GM12878 (cell line): ENCODE measurements at regions not wholly inside any gene's neighbourhood (a gene's known extent, or its start where the extent isn't known, plus 50 kb on each side); places are given as distances from the start of the nearest gene placed in this dataset.

Experiments
- ATAC-seq: fragments of 200-7000 bp; cut with Tn5 transposase; 3 replicates; pipeline ENCODE4 v1.9.1; 2020; ENCODE audit warnings: mild to moderate bottlenecking, moderate library complexity
- BruUV-seq: library from RNA; stranded (reverse); fragments of 400-500 nt; replicated peaks from 2 replicates; lab custom pipeline; 2021; lab: Mats Ljungman, UMichigan
- CTCF ChIA-PET: fragments of 300-600 bp; sonication (Branson Sonifier 250); formaldehyde crosslinking; extraction: SDS; loops from one replicate; lab custom pipeline; 2021; ENCODE audit warnings: inconsistent platforms; lab: Yijun Ruan, JAX
- POLR2A ChIA-PET: fragments of 350-600 bp; formaldehyde crosslinking; extraction: SDS; loops from one replicate; lab custom pipeline; 2021; ENCODE audit warnings: inconsistent platforms; lab: Charles Lee
- RAD21 ChIA-PET: fragments of 300-600 bp; sonication (Branson Sonifier 250); formaldehyde crosslinking; loops from one replicate; lab custom pipeline; 2023; ENCODE audit warnings: antibody characterized with exemption; ENCODE audit not compliant: unreplicated experiment; lab: Charles Lee
- SMC1A ChIA-PET: fragments of 300-600 bp; sonication (Branson Sonifier 250); formaldehyde crosslinking; loops from one replicate; lab custom pipeline; 2023; ENCODE audit not compliant: unreplicated experiment, uncharacterized antibody; lab: Charles Lee
- DNase-seq: peaks from one replicate; pipeline ENCODE4 v3.0.0-alpha.2; 2011; ENCODE audit warnings: low read depth, low spot score
- FAIRE-seq: peaks from 3 replicates; lab custom pipeline; 2011; peaks lifted over from hg19 to GRCh38; lab: Jason Lieb, UNC
- H2AFZ ChIP-seq: 2 replicates; pipeline ENCODE4 v1.6.0; 2011; ENCODE audit warnings: low read depth, low read length, control low read depth; ENCODE audit not compliant: control insufficient read depth
- H3K27ac ChIP-seq: 2 replicates; pipeline ENCODE4 v1.5.1; 2011; ENCODE audit warnings: control low read depth; ENCODE audit not compliant: control insufficient read depth, insufficient read depth
- H3K27me3 ChIP-seq, 2 experiments: replicated peaks in 1 of 2; 2 replicates each; pipeline versions ENCODE4 v1.6.0 to v1.6.1; 2011; ENCODE audit warnings: low read length in 1 of 2; ENCODE audit not compliant: control insufficient read depth in 2 of 2, insufficient read depth in 2 of 2
- H3K36me3 ChIP-seq, 2 experiments: 2 replicates each; pipeline ENCODE4 v1.5.1; 2011; ENCODE audit warnings: low read length in 1 of 2; ENCODE audit not compliant: control insufficient read depth in 2 of 2, insufficient read depth in 2 of 2
- H3K4me1 ChIP-seq: 2 replicates; pipeline ENCODE4 v1.6.1; 2011; ENCODE audit warnings: mild to moderate bottlenecking, low read length, moderate library complexity, mixed read lengths; ENCODE audit not compliant: control insufficient read depth, insufficient read depth
- H3K4me2 ChIP-seq: 2 replicates; pipeline ENCODE4 v1.6.0; 2011; ENCODE audit warnings: control low read depth; ENCODE audit not compliant: control insufficient read depth, insufficient read depth
- H3K4me3 ChIP-seq: fragments of 200-600 bp; sonication (generic); 2 replicates; pipeline ENCODE4 v1.5.1; 2016
- H3K79me2 ChIP-seq: 2 replicates; pipeline ENCODE4 v1.6.0; 2011; ENCODE audit warnings: low read length; ENCODE audit not compliant: control insufficient read depth, insufficient read depth
- H3K9ac ChIP-seq: 2 replicates; pipeline ENCODE4 v1.8.0; 2011; ENCODE audit warnings: low read length, control low read depth, mixed read lengths; ENCODE audit not compliant: control insufficient read depth, insufficient read depth
- H3K9me3 ChIP-seq: replicated peaks from 3 replicates; pipeline ENCODE4 v1.5.1; 2011; ENCODE audit warnings: mild to moderate bottlenecking, low read length; ENCODE audit not compliant: control insufficient read depth, insufficient read depth
- H4K20me1 ChIP-seq: 2 replicates; pipeline ENCODE4 v1.6.0; 2011; ENCODE audit not compliant: control insufficient read depth, insufficient read depth
- ASH2L ChIP-seq: fragments of 300-600, 200-600 bp; sonication (generic); IDR thresholded peaks from 2 replicates; pipeline ENCODE4 v1.6.1; 2017; ENCODE audit warnings: low read depth, mild to moderate bottlenecking, borderline replicate concordance
- CEBPB ChIP-seq, 2 experiments: fragments of 150-350 bp in 1 of 2; IDR thresholded peaks; 2 replicates each; pipeline ENCODE4 v1.6.1; 2012 to 2014; ENCODE audit warnings: low read depth in 2 of 2, low read length in 2 of 2, borderline replicate concordance in 1 of 2, inconsistent platforms in 1 of 2
- E2F4 ChIP-seq: IDR thresholded peaks from 2 replicates; pipeline ENCODE4 v1.6.1; 2012; ENCODE audit warnings: low read depth, low read length, improper control_type of control experiment
- EED ChIP-seq: sonication (generic); IDR thresholded peaks from 2 replicates; pipeline ENCODE4 v1.6.1; 2016; ENCODE audit warnings: antibody characterized with exemption, low read depth
- EP300 ChIP-seq, 2 experiments: fragments of 150-350 bp in 1 of 2; IDR thresholded peaks; 2 replicates each; pipeline ENCODE4 v1.6.1; 2011 to 2012; ENCODE audit warnings: low read depth in 2 of 2, low read length in 2 of 2, borderline replicate concordance in 1 of 2, improper control_type of control experiment in 1 of 2, inconsistent platforms in 1 of 2; ENCODE audit not compliant: control insufficient read depth in 1 of 2
- GABPA ChIP-seq: IDR thresholded peaks from 2 replicates; pipeline ENCODE4 v1.6.1; 2014; ENCODE audit warnings: antibody characterized with exemption, low read depth, mild to moderate bottlenecking, inconsistent platforms
- HSF1 ChIP-seq: fragments of 150-350 bp; IDR thresholded peaks from 2 replicates; pipeline ENCODE4 v1.6.1; 2014; ENCODE audit warnings: mild to moderate bottlenecking, low read depth, low read length
- MAX ChIP-seq: IDR thresholded peaks from 2 replicates; pipeline ENCODE4 v1.6.1; 2012; ENCODE audit warnings: low read depth, low read length, improper control_type of control experiment
- NR2C1 ChIP-seq: fragments of 450-650 bp; IDR thresholded peaks from 2 replicates; pipeline ENCODE4 v1.6.1; 2017; ENCODE audit warnings: antibody characterized with exemption, mild to moderate bottlenecking, moderate library complexity
- RBBP5 ChIP-seq: fragments of 200-600 bp; sonication (generic); conservative IDR thresholded peaks from 2 replicates; pipeline ENCODE4 v1.6.1; 2016
- SREBF2 ChIP-seq: IDR thresholded peaks from 2 replicates; pipeline ENCODE4 v1.6.1; 2012; ENCODE audit warnings: mild to moderate bottlenecking, low read length
- SRF ChIP-seq, 2 experiments: IDR thresholded peaks; 2 replicates each; pipeline ENCODE4 v1.6.1; 2011; ENCODE audit warnings: low read depth in 2 of 2, low read length in 2 of 2, mild to moderate bottlenecking in 1 of 2, moderate library complexity in 1 of 2
- YY1 ChIP-seq: IDR thresholded peaks from 2 replicates; pipeline ENCODE4 v1.6.1; 2011; ENCODE audit warnings: low read depth, mild to moderate bottlenecking, low read length
- WGBS: methylation state at CpG from one replicate; pipeline ENCODE4 v1.1.6; 2016; ENCODE audit warnings: low lambda C conversion rate; ENCODE audit not compliant: insufficient replicate concordance, insufficient coverage; ENCODE audit errors: missing lambda C conversion rate; 5-methylcytosine and 5-hydroxymethylcytosine counted together
- in situ Hi-C: fragments of 300-500 bp; cut with MboI; formaldehyde crosslinking; loops from 9 replicates; pipeline ENCODE4 v1.14.3; 2018; ENCODE audit warnings: mixed read lengths
- intact Hi-C: fragments of 100-400 bp; cut with micrococcal nuclease; formaldehyde crosslinking; loops from one replicate; pipeline ENCODE4 v1.14.2; 2022; ENCODE audit not compliant: unreplicated experiment

GRCh38 chr2:238786379-238786778 lies 61.5 kb upstream of the TWIST2 start:
- H3K4me2 ChIP-seq, result no peak overlapping the region
- in situ Hi-C loops, result loop anchor here (10.0 kb wide), 1 partner anchor 432 kb away; no protein-coding TSS in a partner anchor
- H3K36me3 ChIP-seq, result no peaks in the 10 kb centered on the region
- SMC1A ChIA-PET, result interaction anchor here (0.6 kb wide), 1 partner anchor 1273 kb away, joined by 4 read pairs; no protein-coding TSS in a partner anchor
- H3K27ac ChIP-seq, result no peak overlapping the region
- H3K9me3 ChIP-seq, result no peaks in the 10 kb centered on the region; the same call in 2 of the 3 replicates
- no peak overlapping the region for H3K4me3 ChIP-seq
- intact Hi-C loops, result no loop called here
- no peak for TF ChIP-seq GABPA
- TF ChIP-seq YY1, result no peak
- RAD21 ChIA-PET, result interaction anchor here (2.1 kb wide), 1 partner anchor 273 kb away, joined by 11 read pairs; no protein-coding TSS in a partner anchor
- H4K20me1 ChIP-seq, result no peaks in the 10 kb centered on the region
- no peaks in the 10 kb centered on the region; a peak in 1 of 4 replicates for H3K27me3 ChIP-seq
- POLR2A ChIA-PET, result no interaction called here
- 41% methylated on average over 9 of the region's 9 CpGs for WGBS
- H3K79me2 ChIP-seq, result no peaks in the 10 kb centered on the region
- BruUV-seq, result no TSS peak
- no peak overlapping the region for H3K9ac ChIP-seq
- DNase-seq (no peak), ATAC-seq (no peak), FAIRE-seq (no peak)
- CTCF ChIA-PET, result interaction anchor here (2.5 kb wide), 1 partner anchor 272 kb away, joined by 25 read pairs; no protein-coding TSS in a partner anchor
- H3K4me1 ChIP-seq, result no peaks in the 10 kb centered on the region
- no peak overlapping the region for H2AFZ ChIP-seq

GRCh38 chr2:238786792-238787490 lies 60.9 kb upstream of the TWIST2 start:
- ChIA-PET SMC1A (interaction anchor here (0.6 kb wide), 2 partner anchors 15 to 1274 kb away, joined by 3 to 4 read pairs; no protein-coding TSS in a partner anchor), RAD21 (no interaction called here), CTCF (interaction anchor here (2.5 kb wide), 1 partner anchor 273 kb away, joined by 25 read pairs; no protein-coding TSS in a partner anchor), POLR2A (interaction anchor here (0.6 kb wide), 1 partner anchor 1757 kb away, joined by 3 read pairs; no protein-coding TSS in a partner anchor)
- Histone ChIP-seq H3K36me3 (no peaks in the 10 kb centered on the region), H3K4me3 (no peak overlapping the region), H3K27ac (no peak overlapping the region), H3K4me1 (no peaks in the 10 kb centered on the region), H3K9ac (no peak overlapping the region), H4K20me1 (no peaks in the 10 kb centered on the region), H3K9me3 (no peaks in the 10 kb centered on the region; the same call in 2 of the 3 replicates), H3K79me2 (no peaks in the 10 kb centered on the region), H3K4me2 (no peak overlapping the region), H2AFZ (no peak overlapping the region), H3K27me3 (no peaks in the 10 kb centered on the region; a peak in 1 of 4 replicates)
- BruUV-seq, result no TSS peak
- DNase-seq (no peak), FAIRE-seq (no peak), ATAC-seq (no peak)
- 62% methylated on average over 29 of the region's 29 CpGs for WGBS
- intact Hi-C loops, result no loop called here
- in situ Hi-C loops, result loop anchor here (10.0 kb wide), 1 partner anchor 432 kb away; no protein-coding TSS in a partner anchor
- no peak for TF ChIP-seq E2F4
- TF ChIP-seq MAX, result no peak
- TF ChIP-seq RBBP5, result no peak
- TF ChIP-seq SREBF2, result no peak
- TF ChIP-seq HSF1, result no peak
- no peak for TF ChIP-seq NR2C1
- no peak for TF ChIP-seq ASH2L
- TF ChIP-seq EED, result no peak
- no peak for TF ChIP-seq SRF (IDR thresholded peaks at IDR 0.05; ENCODE audit: low read depth in 2 of 2, low read length in 2 of 2)
- TF ChIP-seq EP300 (IDR thresholded peaks at IDR 0.05; ENCODE audit: borderline replicate concordance in 1 of 2, control insufficient read depth in 1 of 2, low read depth in 2 of 2, low read length in 2 of 2), result no peak
- no peak for TF ChIP-seq CEBPB (IDR thresholded peaks at IDR 0.05; ENCODE audit: borderline replicate concordance in 1 of 2, low read depth in 2 of 2, low read length in 2 of 2)
